Neural progenitor cell (in vitro differentiated cells): ENCODE measurements at regions not wholly inside any gene's neighbourhood (a gene's known extent, or its start where the extent isn't known, plus 50 kb on each side); places are given as distances from the start of the nearest gene placed in this dataset.

Experiments used
- CTCF ChIP-seq: fragments of 200-600 bp; sonication (generic); IDR thresholded peaks from 2 replicates; pipeline ENCODE4 v1.5.1; 2017; ENCODE audit warnings: antibody characterized with exemption, mild to moderate bottlenecking
- EZH2 ChIP-seq: fragments of 200-600 bp; sonication (generic); IDR thresholded peaks from 2 replicates; pipeline ENCODE4 v1.6.1; 2017; ENCODE audit warnings: antibody characterized with exemption, mild to moderate bottlenecking, moderate library complexity

GRCh38 chr16:6827931-6828330 is 504.7 kb upstream of the RBFOX1 start:
- no peak for TF ChIP-seq CTCF
- TF ChIP-seq EZH2, result no peak
